ENCODE measurements at regions not wholly inside any gene's neighbourhood (a gene's known extent, or its start where the extent isn't known, plus 50 kb on each side); places are given as distances from the start of the nearest gene placed in this dataset.

DNA sequence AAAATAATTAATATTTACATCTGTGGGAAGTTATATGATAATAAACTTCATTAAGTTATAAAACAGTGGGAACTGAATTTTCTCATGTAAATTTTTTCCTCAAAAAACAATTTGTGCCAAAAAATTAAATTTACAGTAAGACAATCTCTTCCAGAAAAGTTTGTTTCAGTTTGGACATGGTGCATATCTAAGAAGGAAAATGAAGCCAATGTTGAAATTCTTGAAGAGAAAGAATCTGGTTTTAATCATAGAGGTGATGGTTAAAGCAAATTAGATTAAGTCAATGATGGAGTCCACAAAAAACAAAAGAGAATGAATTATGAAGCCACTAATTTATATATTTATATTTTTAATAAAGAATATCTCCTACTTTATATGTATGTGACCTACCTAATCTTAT is 457.2 kb upstream of the SLITRK1 start:
- TF ChIP-seq EZH2 (IDR thresholded peaks at IDR 0.05; ENCODE audit: insufficient read depth, poor library complexity, severe bottlenecking): no peak
- TF ChIP-seq EZH2phosphoT487 (IDR thresholded peaks at IDR 0.05; ENCODE audit: insufficient read depth, low read depth): no peak
